ENCODE measurements at regions not wholly inside any gene's neighbourhood (a gene's known extent, or its start where the extent isn't known, plus 50 kb on each side); places are given as distances from the start of the nearest gene placed in this dataset.

DNA sequence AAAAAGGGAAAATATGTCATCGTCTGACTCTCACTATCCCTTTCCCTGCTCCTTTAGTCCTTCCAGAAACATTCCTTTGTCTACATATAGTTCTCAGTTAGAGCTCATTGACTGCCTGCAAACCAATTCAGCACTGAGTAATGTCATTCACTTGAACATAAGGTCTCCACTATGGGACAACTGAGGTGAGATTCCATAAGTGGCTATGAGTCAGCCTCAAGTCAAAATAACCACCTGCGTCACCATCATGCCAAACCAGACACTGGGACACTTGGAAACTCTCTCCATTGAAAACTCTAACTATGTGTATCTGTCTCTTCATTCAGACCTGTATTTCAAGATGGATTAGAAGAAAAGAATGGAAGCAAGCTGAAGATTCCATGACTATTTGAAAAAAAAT lies 878.0 kb upstream of the PIK3C3 start:
- TF ChIP-seq, protein P1, sequence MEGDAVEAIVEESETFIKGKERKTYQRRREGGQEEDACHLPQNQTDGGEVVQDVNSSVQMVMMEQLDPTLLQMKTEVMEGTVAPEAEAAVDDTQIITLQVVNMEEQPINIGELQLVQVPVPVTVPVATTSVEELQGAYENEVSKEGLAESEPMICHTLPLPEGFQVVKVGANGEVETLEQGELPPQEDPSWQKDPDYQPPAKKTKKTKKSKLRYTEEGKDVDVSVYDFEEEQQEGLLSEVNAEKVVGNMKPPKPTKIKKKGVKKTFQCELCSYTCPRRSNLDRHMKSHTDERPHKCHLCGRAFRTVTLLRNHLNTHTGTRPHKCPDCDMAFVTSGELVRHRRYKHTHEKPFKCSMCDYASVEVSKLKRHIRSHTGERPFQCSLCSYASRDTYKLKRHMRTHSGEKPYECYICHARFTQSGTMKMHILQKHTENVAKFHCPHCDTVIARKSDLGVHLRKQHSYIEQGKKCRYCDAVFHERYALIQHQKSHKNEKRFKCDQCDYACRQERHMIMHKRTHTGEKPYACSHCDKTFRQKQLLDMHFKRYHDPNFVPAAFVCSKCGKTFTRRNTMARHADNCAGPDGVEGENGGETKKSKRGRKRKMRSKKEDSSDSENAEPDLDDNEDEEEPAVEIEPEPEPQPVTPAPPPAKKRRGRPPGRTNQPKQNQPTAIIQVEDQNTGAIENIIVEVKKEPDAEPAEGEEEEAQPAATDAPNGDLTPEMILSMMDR (conservative IDR thresholded peaks at IDR 0.05; ENCODE audit: low read depth in 2 of 2), result no peak
- no peak for TF ChIP-seq POLR2AphosphoS5 (IDR thresholded peaks at IDR 0.05; ENCODE audit: low read depth)
- TF ChIP-seq, protein P2, sequence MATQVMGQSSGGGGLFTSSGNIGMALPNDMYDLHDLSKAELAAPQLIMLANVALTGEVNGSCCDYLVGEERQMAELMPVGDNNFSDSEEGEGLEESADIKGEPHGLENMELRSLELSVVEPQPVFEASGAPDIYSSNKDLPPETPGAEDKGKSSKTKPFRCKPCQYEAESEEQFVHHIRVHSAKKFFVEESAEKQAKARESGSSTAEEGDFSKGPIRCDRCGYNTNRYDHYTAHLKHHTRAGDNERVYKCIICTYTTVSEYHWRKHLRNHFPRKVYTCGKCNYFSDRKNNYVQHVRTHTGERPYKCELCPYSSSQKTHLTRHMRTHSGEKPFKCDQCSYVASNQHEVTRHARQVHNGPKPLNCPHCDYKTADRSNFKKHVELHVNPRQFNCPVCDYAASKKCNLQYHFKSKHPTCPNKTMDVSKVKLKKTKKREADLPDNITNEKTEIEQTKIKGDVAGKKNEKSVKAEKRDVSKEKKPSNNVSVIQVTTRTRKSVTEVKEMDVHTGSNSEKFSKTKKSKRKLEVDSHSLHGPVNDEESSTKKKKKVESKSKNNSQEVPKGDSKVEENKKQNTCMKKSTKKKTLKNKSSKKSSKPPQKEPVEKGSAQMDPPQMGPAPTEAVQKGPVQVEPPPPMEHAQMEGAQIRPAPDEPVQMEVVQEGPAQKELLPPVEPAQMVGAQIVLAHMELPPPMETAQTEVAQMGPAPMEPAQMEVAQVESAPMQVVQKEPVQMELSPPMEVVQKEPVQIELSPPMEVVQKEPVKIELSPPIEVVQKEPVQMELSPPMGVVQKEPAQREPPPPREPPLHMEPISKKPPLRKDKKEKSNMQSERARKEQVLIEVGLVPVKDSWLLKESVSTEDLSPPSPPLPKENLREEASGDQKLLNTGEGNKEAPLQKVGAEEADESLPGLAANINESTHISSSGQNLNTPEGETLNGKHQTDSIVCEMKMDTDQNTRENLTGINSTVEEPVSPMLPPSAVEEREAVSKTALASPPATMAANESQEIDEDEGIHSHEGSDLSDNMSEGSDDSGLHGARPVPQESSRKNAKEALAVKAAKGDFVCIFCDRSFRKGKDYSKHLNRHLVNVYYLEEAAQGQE (IDR thresholded peaks at IDR 0.05; ENCODE audit: unreplicated experiment), result no peak

All from GM23338 (cell line).